ENCODE measurements at regions not wholly inside any gene's neighbourhood (a gene's known extent, or its start where the extent isn't known, plus 50 kb on each side); places are given as distances from the start of the nearest gene placed in this dataset.
"Not testable (repeated sequence)": the region's sequence is repeated elsewhere in the genome, so short reads cannot be mapped to it uniquely, and the experiment has no call there.

- no peak for DNase-seq (ENCODE audit: low read depth)
- TF ChIP-seq, protein P1, sequence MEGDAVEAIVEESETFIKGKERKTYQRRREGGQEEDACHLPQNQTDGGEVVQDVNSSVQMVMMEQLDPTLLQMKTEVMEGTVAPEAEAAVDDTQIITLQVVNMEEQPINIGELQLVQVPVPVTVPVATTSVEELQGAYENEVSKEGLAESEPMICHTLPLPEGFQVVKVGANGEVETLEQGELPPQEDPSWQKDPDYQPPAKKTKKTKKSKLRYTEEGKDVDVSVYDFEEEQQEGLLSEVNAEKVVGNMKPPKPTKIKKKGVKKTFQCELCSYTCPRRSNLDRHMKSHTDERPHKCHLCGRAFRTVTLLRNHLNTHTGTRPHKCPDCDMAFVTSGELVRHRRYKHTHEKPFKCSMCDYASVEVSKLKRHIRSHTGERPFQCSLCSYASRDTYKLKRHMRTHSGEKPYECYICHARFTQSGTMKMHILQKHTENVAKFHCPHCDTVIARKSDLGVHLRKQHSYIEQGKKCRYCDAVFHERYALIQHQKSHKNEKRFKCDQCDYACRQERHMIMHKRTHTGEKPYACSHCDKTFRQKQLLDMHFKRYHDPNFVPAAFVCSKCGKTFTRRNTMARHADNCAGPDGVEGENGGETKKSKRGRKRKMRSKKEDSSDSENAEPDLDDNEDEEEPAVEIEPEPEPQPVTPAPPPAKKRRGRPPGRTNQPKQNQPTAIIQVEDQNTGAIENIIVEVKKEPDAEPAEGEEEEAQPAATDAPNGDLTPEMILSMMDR (conservative IDR thresholded peaks at IDR 0.05; ENCODE audit: low read depth, low read length): no peak
- H3K4me3 ChIP-seq (ENCODE audit: low read depth, low read length): no peak overlapping the region
These were observed 987.6 kb upstream of the AUTS2 start for GRCh38 chr7:68610701-68611100.

DNA sequence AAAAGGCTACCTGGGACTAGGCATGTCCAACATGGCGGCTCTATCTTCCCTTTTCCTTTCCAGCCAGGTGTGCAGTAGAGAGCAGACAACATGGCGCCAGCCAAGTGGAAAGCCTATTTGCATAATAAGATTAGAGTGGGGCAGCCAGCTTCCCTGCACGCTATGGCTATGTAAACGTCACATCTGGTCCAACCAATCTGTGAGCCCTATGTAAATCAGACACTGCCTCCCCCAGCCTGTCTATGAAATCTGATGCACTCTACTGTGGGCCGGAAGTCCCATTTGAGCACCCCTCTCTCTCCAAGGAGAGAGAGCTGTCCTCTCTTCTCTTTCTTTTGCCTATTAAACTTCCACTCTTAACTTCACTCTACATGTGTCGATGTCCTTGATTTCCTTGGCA is 984.9 kb upstream of the AUTS2 start:
- DNase-seq (ENCODE audit: low read depth): no peak
- TF ChIP-seq, protein P1 (conservative IDR thresholded peaks at IDR 0.05; ENCODE audit: low read depth, low read length): no peak
- H3K4me3 ChIP-seq (ENCODE audit: low read depth, low read length): no peak overlapping the region

DNA sequence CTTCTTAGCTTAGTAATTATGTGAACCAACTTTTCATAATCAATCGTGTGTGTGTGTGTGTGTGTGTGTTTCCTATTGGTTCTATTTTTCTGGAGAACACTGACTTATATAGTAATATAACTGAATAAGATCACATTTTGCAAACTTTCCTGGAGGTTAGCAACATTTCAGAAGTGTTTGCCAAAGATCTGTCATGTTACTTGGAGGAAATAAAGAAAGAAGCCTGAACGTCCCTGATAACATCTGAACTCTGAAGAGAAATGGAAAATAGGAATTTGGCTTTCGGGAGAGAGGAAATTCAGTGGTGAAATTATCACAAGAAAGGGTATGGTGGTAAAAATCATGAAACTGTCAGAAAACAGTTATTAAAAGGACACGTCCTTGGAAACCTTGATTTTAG is 984.4 kb upstream of the AUTS2 start:
- no peak for DNase-seq (ENCODE audit: low read depth)
- TF ChIP-seq, protein P1 (conservative IDR thresholded peaks at IDR 0.05; ENCODE audit: low read depth, low read length): no peak
- no peak overlapping the region for H3K4me3 ChIP-seq (ENCODE audit: low read depth, low read length)

DNA sequence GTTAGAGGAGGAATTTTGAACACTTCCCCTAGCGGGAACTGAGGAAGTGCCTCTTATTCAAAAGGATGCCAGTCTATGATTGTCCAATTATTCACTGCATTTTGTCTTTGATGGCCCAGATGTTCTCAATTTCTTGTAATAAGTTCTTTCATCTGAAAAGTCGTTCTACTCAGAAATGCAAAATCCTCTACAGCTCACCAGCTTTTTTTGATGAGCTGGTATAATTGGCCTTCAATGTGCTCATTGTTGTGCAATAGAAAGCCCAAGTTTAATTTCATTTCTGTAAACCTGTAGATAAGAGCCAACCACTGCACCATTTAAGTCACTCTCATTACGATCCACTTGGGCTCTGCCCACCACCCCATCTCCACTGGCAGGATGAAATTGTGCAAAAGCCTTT is 978.7 kb upstream of the AUTS2 start:
- DNase-seq (ENCODE audit: low read depth): no peak
- no peak overlapping the region for H3K4me3 ChIP-seq (ENCODE audit: low read depth, low read length)
- TF ChIP-seq, protein P1 (conservative IDR thresholded peaks at IDR 0.05; ENCODE audit: low read depth, low read length): no peak

DNA sequence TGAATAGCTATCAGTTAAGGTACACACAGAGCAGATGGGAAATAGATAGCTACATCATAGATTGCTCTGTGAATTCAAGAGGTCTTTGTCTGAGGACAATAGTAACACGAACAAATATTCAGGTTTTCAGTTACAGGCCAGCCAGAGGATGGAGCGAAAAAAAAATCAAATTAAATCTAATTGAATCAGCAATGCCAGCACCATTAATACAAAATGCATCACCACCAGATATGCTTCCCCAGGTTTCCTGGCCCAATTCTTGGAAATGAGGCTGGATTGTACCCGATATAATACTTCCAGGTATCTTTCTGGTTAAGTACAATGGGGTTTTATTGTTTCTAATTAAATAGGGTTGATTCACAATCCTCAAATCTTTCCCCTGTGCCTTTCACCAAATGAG is 975.8 kb upstream of the AUTS2 start:
- TF ChIP-seq, protein P1 (conservative IDR thresholded peaks at IDR 0.05; ENCODE audit: low read depth, low read length): no peak
- no peak for DNase-seq (ENCODE audit: low read depth)

DNA sequence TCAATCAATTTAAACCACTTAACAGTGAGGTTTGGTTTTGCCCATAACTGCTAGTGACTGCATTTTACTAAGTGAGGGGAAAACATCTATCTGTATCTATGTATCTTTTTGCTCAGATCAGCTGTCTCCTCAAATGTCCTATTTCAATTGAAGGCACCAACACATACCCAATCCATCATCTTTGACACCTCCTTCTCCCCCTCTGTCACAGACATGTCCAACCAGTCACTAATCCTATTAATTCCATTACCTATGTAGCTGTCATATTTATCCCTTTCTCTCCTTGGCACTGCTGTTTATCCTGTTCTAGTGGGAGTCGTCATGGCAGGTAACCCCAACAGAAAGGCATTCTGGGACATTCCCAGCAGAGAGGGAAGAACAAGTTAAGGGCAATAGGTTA is 975.2 kb upstream of the AUTS2 start:
- TF ChIP-seq, protein P1 (conservative IDR thresholded peaks at IDR 0.05; ENCODE audit: low read depth, low read length): no peak
- no peak for DNase-seq (ENCODE audit: low read depth)
- no peak overlapping the region for H3K4me3 ChIP-seq (ENCODE audit: low read depth, low read length)

More for the DNA sequence above, 975.8 kb upstream of the AUTS2 start:
- no peak overlapping the region for H3K4me3 ChIP-seq (ENCODE audit: low read depth, low read length)

DNA sequence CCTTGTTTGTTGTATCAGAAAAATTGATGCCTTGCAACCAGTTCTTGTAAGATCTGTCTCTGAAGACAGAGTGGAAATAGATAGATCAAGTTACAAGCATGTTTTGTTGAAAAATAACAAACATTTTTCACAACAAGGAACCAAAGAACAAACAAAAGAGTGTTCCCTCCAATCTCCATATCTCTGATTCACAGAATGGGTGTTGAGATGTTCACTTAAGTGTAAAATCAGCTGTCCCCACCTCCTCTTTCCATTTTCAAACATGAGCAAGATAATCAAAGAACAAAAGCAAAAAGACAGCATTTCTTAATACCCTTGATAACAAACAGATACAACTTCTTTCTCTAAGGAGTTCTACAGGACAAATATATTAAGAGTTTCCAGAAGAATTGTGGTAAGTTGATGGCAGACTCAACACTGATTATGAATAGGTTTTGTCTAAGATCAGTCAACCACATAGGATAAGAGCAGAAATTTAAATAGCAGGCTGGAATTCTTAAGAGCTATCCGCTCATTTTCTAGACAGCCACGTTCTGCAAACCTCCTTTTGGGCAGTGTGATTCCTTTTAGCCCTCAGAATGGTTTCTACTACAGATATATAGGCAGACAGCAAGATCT is 970.9 kb upstream of the AUTS2 start:
- TF ChIP-seq, protein P1 (conservative IDR thresholded peaks at IDR 0.05; ENCODE audit: low read depth, low read length): no peak
- DNase-seq (ENCODE audit: low read depth): no peak
- no peak overlapping the region for H3K4me3 ChIP-seq (ENCODE audit: low read depth, low read length)

DNA sequence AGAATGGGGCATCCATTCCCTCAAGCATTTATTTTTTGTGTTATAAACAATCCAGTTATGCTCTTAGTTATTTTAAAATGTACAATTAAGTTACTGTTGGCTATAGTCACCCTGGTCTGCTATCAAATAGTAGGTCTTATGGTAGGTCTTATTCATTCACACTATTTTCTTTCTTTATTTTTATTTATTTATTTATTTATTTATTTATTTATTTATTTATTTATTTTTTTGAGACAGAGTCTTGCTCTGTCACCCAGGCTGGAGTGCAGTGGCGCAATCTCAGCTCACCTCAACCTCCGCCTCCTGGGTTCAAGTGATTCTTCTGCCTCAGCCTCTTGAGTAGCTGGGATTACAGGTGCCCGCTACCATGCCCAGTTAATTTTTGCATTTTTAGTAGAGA is 967.4 kb upstream of the AUTS2 start:
- not testable (repeated sequence) for DNase-seq (ENCODE audit: low read depth); H3K4me3 ChIP-seq (ENCODE audit: low read depth, low read length)

Data from epithelial cell of proximal tubule (primary cell).